ENCODE measurements at regions not wholly inside any gene's neighbourhood (a gene's known extent, or its start where the extent isn't known, plus 50 kb on each side); places are given as distances from the start of the nearest gene placed in this dataset.

DNA sequence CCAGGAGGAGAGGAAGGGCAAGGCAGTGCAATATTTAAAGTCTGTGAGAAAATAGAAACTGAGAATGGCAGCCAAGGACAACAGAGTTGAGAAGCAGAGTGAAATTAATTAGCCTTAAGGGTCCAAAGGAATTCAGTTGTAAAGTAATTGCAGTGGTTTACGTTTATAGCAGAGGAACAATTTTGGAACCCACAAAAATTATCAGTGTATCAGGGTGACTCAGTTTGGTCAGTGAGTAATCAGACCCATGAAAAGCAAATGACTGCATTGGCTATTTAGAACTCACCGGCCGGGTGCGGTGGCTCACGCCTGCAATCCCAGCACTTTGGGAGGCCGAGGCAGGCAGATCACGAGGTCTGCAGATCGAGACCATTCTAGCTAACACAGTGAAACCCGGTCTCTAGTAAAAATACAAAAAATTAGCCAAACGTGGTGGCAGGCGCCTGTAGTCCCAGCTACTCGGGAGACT is 245.8 kb upstream of the SLC39A10 start:
- Histone ChIP-seq H3K27ac (no peak overlapping the region), H3K4me1 (ENCODE audit: insufficient read depth) (no peaks in the 10 kb centered on the region), H3K9me2 (replicated peaks; ENCODE audit: insufficient read depth) (no peaks in the 10 kb centered on the region), H3K27me3 (no peaks in the 10 kb centered on the region), H3K4me2 (no peak overlapping the region), H3K36me3 (replicated peaks; ENCODE audit: insufficient read depth, low read depth) (no peaks in the 10 kb centered on the region), H4K20me1 (ENCODE audit: insufficient read depth, poor library complexity, severe bottlenecking) (no peaks in the 10 kb centered on the region), H3K4me3 (no peak overlapping the region), H3K9me3 (ENCODE audit: low read depth) (no peaks in the 10 kb centered on the region), H2AFZ (no peak overlapping the region), H3K79me2 (no peaks in the 10 kb centered on the region)
- 94% methylated on average over 12 of the region's 12 CpGs for WGBS (ENCODE audit: low lambda C conversion rate, missing lambda C conversion rate)
- no peak for DNase-seq (ENCODE audit: low spot score)
- TF ChIP-seq EZH2phosphoT487 (IDR thresholded peaks at IDR 0.05; ENCODE audit: low read depth, severe bottlenecking, unreplicated experiment) (no peak), EZH2 (IDR thresholded peaks at IDR 0.05; ENCODE audit: borderline replicate concordance) (no peak)
- TF ChIP-seq, protein P1, sequence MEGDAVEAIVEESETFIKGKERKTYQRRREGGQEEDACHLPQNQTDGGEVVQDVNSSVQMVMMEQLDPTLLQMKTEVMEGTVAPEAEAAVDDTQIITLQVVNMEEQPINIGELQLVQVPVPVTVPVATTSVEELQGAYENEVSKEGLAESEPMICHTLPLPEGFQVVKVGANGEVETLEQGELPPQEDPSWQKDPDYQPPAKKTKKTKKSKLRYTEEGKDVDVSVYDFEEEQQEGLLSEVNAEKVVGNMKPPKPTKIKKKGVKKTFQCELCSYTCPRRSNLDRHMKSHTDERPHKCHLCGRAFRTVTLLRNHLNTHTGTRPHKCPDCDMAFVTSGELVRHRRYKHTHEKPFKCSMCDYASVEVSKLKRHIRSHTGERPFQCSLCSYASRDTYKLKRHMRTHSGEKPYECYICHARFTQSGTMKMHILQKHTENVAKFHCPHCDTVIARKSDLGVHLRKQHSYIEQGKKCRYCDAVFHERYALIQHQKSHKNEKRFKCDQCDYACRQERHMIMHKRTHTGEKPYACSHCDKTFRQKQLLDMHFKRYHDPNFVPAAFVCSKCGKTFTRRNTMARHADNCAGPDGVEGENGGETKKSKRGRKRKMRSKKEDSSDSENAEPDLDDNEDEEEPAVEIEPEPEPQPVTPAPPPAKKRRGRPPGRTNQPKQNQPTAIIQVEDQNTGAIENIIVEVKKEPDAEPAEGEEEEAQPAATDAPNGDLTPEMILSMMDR (IDR thresholded peaks at IDR 0.05; ENCODE audit: poor library complexity): no peak

DNA sequence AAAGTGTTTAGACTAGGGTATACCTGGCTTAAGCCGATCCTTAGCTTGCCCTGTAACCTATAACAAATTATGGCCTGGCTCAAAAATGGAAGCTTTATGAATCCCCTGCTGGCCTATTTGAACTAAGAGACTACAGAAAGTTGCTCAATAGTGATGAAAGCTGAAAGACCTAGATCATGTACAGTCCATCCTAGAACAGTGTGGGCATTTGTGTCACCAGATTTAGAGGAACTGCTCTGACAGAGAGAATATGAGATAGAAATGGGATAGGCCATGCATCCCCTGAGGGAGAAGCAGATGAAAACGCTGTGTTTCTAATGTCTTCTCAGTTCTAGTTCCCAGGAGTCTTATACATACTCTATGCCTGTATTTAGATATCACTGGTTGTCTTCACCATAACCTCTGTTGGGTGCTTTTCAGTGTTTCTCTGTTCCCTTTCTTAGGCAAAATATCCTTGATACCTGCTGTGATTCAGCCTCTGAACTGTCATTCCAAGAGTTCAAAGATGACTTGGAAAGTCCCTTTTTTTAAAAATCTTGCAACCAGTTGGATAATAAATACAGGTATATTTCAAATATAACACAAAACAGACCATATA is 246.9 kb upstream of the SLC39A10 start:
- no peak overlapping the region for H3K4me2 ChIP-seq

DNA sequence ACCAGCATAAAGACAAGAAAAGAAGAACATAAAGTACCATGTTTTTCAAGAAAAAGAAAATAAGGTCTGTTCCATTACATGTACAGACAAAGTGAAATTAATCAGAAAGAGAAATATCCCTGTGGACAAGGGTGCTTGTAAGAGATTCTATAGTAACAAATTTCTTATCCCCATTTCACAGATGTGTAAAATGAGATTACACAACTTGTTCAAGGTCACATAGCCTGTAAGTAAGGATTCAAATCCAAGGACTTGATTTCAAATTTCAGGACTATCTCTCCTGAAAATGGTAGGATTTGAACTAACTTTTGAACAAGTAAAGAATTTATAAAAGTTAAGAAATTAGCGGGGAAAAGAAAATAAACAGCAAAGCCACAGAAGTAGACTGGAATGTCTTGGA is 248.2 kb upstream of the SLC39A10 start:
- no peak overlapping the region for H3K4me2 ChIP-seq
- no peaks in the 10 kb centered on the region for H3K27me3 ChIP-seq
- no peak overlapping the region for H2AFZ ChIP-seq
- H3K36me3 ChIP-seq (replicated peaks; ENCODE audit: insufficient read depth, low read depth): no peaks in the 10 kb centered on the region
- no peak for TF ChIP-seq EZH2phosphoT487 (IDR thresholded peaks at IDR 0.05; ENCODE audit: low read depth, severe bottlenecking, unreplicated experiment)
- TF ChIP-seq, protein P1 (IDR thresholded peaks at IDR 0.05; ENCODE audit: poor library complexity): no peak
- no peak for TF ChIP-seq EZH2 (IDR thresholded peaks at IDR 0.05; ENCODE audit: borderline replicate concordance)
- no peaks in the 10 kb centered on the region for H3K4me1 ChIP-seq (ENCODE audit: insufficient read depth)
- H3K9me2 ChIP-seq (replicated peaks; ENCODE audit: insufficient read depth): no peaks in the 10 kb centered on the region
- no peaks in the 10 kb centered on the region for H3K9me3 ChIP-seq (ENCODE audit: low read depth)
- H3K79me2 ChIP-seq: no peaks in the 10 kb centered on the region
- WGBS (ENCODE audit: low lambda C conversion rate, missing lambda C conversion rate): 100% methylated on average over 1 of the region's 1 CpG
- H4K20me1 ChIP-seq (ENCODE audit: insufficient read depth, poor library complexity, severe bottlenecking): no peaks in the 10 kb centered on the region
- DNase-seq (ENCODE audit: low spot score): no peak
- no peak overlapping the region for H3K4me3 ChIP-seq
- no peak overlapping the region for H3K27ac ChIP-seq

More for the DNA sequence above, 246.9 kb upstream of the SLC39A10 start:
- no peaks in the 10 kb centered on the region for H3K79me2 ChIP-seq
- no peak overlapping the region for H2AFZ ChIP-seq
- H3K27me3 ChIP-seq: no peaks in the 10 kb centered on the region
- no peaks in the 10 kb centered on the region for H3K36me3 ChIP-seq (replicated peaks; ENCODE audit: insufficient read depth, low read depth)
- no peak for DNase-seq (ENCODE audit: low spot score)
- no peaks in the 10 kb centered on the region for H4K20me1 ChIP-seq (ENCODE audit: insufficient read depth, poor library complexity, severe bottlenecking)
- H3K9me2 ChIP-seq (replicated peaks; ENCODE audit: insufficient read depth): no peaks in the 10 kb centered on the region
- TF ChIP-seq EZH2phosphoT487 (IDR thresholded peaks at IDR 0.05; ENCODE audit: low read depth, severe bottlenecking, unreplicated experiment) (no peak), EZH2 (IDR thresholded peaks at IDR 0.05; ENCODE audit: borderline replicate concordance) (no peak)
- TF ChIP-seq, protein P1 (IDR thresholded peaks at IDR 0.05; ENCODE audit: poor library complexity): no peak
- H3K27ac ChIP-seq: no peak overlapping the region
- H3K4me3 ChIP-seq: no peak overlapping the region
- no peaks in the 10 kb centered on the region for H3K9me3 ChIP-seq (ENCODE audit: low read depth)
- H3K4me1 ChIP-seq (ENCODE audit: insufficient read depth): no peaks in the 10 kb centered on the region
- 69% methylated on average over 2 of the region's 2 CpGs for WGBS (ENCODE audit: low lambda C conversion rate, missing lambda C conversion rate)

All from hepatocyte (in vitro differentiated cells).